ENCODE measurements at regions not wholly inside any gene's neighbourhood (a gene's known extent, or its start where the extent isn't known, plus 50 kb on each side); places are given as distances from the start of the nearest gene placed in this dataset.

- no peak for DNase-seq (ENCODE audit: low read depth)
Measured at GRCh38 chr10:83165265-83165664, 974.0 kb upstream of the GHITM start.

- DNase-seq (ENCODE audit: low read depth), result no peak
Measured at GRCh38 chr10:83166344-83166743, 973.0 kb upstream of the GHITM start.

DNA sequence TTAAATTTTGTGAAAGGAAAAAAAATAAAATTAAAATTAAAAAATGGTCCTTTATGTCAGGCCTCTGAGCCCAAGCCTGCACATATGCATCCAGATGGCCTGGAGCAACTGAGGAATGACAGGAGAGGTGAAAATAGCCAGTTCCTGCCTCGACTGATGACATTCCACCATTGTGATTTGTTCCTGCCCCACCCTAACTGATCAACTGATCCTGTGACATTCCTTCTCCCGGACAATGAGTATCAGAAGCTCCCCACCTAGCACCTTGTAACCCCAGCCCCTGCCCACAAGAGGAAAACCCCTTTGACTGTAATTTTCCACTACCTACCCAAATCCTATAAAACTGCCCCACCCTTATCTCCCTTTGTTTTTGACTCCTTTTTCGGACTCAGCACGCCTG, 972.2 kb upstream of the GHITM start:
- no peak for DNase-seq (ENCODE audit: low read depth)

DNA sequence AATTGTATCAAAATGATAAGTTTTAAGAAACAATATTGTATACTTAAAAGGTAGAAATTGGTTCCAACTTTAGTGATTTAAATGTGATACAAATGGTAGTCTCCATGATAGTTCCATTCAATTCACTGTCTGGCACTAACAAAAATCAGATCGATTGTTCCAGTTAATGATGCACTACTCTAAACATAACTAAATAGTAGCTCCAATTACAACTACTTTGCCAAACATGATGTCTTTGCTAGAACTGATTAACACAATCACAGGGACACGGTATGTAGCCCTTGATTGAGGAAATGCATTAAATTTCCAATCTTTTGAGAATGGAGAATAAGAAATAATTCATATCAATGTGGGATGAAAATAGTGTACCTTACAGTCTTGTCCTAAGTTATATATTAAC, 962.4 kb upstream of the GHITM start:
- DNase-seq (ENCODE audit: low read depth), result no peak

- DNase-seq (ENCODE audit: low read depth), result no peak
Measured at GRCh38 chr10:83178526-83178925, 960.8 kb upstream of the GHITM start.

- DNase-seq (ENCODE audit: low read depth), result no peak
Measured at GRCh38 chr10:83179371-83179770, 959.9 kb upstream of the GHITM start.

GRCh38 chr10:83182076-83182475, 957.2 kb upstream of the GHITM start:
- DNase-seq (ENCODE audit: low read depth), result no peak

- DNase-seq (ENCODE audit: low read depth), result no peak
Measured at GRCh38 chr10:83184641-83185040, 954.7 kb upstream of the GHITM start.

GRCh38 chr10:83190614-83191013, 948.7 kb upstream of the GHITM start:
- DNase-seq (ENCODE audit: low read depth), result no peak

GRCh38 chr10:83193026-83193425, 946.3 kb upstream of the GHITM start:
- DNase-seq (ENCODE audit: low read depth), result no peak

GRCh38 chr10:83195021-83195420, 944.3 kb upstream of the GHITM start:
- no peak for DNase-seq (ENCODE audit: low read depth)

GRCh38 chr10:83199374-83199773, 939.9 kb upstream of the GHITM start:
- DNase-seq (ENCODE audit: low read depth), result no peak

- DNase-seq (ENCODE audit: low read depth), result no peak
Measured at GRCh38 chr10:83205861-83206260, 933.4 kb upstream of the GHITM start.

DNA sequence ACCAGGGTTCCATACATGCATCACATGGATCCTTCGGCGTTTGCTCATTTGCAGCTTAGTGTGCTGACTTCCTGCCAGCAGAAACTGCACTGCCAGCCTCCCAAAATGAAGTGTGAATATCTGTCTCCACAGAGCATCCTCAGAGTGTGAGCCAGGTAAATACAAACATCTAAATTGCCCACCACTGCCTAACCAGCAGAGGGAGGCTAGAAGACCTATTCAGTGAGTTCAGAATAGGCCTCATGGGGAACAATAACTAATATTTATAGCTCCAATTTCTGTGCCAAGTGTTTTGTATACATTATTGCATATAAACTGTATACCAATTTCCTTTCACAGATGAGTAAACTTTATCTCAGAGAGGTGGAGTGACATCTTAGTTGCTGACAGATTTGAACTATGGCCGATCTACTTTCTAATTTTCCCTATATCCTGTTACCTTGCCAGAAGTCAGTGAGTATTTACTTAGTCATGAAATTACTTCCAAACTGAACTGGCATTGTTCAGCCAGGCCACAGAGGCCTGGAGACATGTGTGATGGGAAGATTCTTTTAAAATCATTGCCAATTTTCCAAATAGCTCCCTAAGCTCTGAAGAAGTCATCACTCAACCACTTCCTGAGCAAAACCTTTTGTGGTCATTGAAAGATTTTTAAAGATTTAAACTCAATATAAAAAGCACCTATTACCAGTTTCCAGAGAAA, 926.5 kb upstream of the GHITM start:
- DNase-seq (ENCODE audit: low read depth), result no peak

- DNase-seq (ENCODE audit: low read depth), result no peak
Measured at GRCh38 chr10:83214136-83214535, 925.2 kb upstream of the GHITM start.

DNA sequence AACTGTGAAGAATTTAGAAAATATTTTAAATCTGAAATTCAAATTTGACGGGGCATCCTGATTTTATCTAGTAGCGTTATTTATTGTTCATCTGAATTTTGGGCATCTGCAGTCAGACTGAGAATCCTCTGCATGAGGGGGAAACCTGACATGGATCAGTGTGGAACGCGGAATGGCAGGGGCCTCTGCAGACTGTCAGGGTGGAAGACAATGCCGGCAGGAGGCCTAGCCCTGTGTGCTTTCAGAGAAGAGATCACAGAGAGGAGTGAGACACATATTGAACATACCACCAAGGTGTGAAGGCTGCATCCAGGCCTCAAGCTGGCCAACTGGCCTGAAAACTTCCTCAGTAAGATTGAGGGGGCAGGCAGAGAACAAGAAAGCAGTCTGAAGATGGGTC, 921.1 kb upstream of the GHITM start:
- DNase-seq (ENCODE audit: low read depth), result no peak

- DNase-seq (ENCODE audit: low read depth), result no peak
Measured at GRCh38 chr10:83222300-83222699, 917.0 kb upstream of the GHITM start.

GRCh38 chr10:83222832-83223742, 916.2 kb upstream of the GHITM start:
- no peak for DNase-seq (ENCODE audit: low read depth)

DNA sequence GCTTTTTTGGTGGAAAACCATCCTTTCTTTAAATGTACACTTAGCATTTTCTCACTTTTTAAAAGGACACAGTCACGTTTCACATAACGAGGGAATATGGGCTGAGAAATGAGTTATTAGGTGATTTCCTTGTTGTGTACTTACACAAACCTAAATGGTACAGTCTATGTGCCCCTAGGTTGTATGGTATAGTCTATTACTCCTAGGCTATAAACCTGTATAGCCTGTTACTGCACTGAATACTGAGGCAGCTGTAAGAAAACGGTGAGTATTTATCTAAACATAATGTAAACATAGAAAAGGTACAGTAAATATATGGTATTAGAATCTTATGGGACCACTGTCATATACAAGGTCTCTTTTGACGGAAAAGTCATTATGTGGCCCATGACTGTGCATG, 913.5 kb upstream of the GHITM start:
- no peak for DNase-seq (ENCODE audit: low read depth)

DNA sequence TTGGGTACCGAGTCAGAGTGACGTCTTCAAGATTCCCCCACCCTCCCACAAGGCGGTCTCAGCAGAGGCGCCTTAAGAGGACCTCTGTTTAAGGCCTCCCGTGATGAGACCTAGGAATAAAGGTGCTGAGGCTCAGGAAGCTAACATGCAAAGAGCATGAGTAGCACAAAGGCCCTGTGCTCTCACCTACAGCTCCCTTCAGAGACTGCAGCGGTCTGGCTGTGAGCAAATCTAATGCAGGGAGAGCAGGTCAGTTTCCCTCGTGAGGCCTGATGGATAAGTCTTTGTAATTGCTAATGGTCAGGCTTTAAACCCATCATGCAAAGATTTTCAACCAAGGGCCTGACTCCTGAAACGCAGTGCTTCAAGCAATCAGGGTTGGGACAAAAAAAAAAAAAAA, 909.3 kb upstream of the GHITM start:
- DNase-seq (ENCODE audit: low read depth), result no peak

DNA sequence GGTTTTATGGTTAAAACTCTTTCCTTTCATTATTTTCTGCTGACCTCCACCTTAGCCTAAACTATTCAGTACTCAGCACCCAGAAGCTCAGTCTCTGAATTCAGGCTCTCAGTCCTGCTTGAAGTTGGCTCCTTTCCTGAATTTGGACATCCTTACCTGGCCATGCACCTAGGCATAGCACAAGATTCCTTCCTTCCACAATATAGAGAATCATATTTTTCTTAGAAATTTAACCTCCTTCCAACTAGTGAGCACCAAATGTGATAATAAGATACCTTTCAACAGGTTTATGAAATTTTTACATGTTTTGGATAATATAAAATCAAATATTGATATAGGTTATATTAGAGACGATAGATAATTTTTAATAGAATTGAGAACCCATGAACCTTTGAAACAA, 905.6 kb upstream of the GHITM start:
- DNase-seq (ENCODE audit: low read depth), result no peak

GRCh38 chr10:83248106-83248631, 891.1 kb upstream of the GHITM start:
- no peak for DNase-seq (ENCODE audit: low read depth)

DNA sequence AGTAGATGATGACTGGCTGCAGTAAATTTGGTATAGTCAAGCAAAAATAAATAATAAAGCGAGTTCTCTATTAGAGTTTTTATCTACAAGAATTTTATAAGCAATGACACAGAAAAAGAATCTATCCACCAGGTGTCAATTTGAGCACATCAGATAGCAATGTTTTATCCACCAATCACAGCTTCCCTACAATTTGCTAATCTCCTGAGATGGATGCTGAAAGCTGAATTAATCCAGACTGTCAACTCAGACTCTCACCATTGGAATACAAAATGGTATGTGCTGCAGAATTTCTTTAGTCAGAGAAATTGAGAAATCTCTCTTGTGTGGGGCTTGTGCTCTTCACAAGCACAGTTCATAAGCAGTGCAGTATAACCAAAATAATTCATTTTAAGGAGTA, 888.9 kb upstream of the GHITM start:
- DNase-seq (ENCODE audit: low read depth), result no peak
